MM.1S (cell line): ENCODE measurements at regions not wholly inside any gene's neighbourhood (a gene's known extent, or its start where the extent isn't known, plus 50 kb on each side); places are given as distances from the start of the nearest gene placed in this dataset.
"Not testable (repeated sequence)": the region's sequence is repeated elsewhere in the genome, so short reads cannot be mapped to it uniquely, and the experiment has no call there.

Experiments used
- DNase-seq: peaks from one replicate; pipeline ENCODE4 v3.0.0-alpha.2; 2015
- H2AFZ ChIP-seq: fragments of 300-600 bp; sonication (generic); 2 replicates; pipeline ENCODE4 v1.6.0; 2016; ENCODE audit warnings: antibody characterized with exemption, low read length
- H3F3A ChIP-seq: fragments of 300-600 bp; sonication (generic); 2 replicates; pipeline ENCODE4 v1.6.1; 2016; ENCODE audit warnings: mild to moderate bottlenecking, antibody characterized with exemption, low read length, moderate library complexity, mixed read lengths; ENCODE audit not compliant: insufficient read depth
- H3K27ac ChIP-seq: fragments of 300-600 bp; sonication (generic); 2 replicates; pipeline ENCODE4 v1.5.1; 2016; ENCODE audit warnings: mild to moderate bottlenecking, low read length
- H3K27me3 ChIP-seq: fragments of 300-600 bp; sonication (generic); replicated peaks from 2 replicates; pipeline ENCODE4 v1.6.0; 2016; ENCODE audit warnings: low read length; ENCODE audit not compliant: insufficient read depth
- H3K36me3 ChIP-seq: fragments of 300-600 bp; sonication (generic); replicated peaks from 2 replicates; pipeline ENCODE4 v1.6.1; 2016; ENCODE audit warnings: mild to moderate bottlenecking, low read length, mixed read lengths; ENCODE audit not compliant: insufficient read depth
- H3K4me1 ChIP-seq: fragments of 300-600 bp; sonication (generic); 2 replicates; pipeline ENCODE4 v1.6.1; 2016; ENCODE audit warnings: low read length, mixed read lengths
- H3K4me2 ChIP-seq: fragments of 300-600 bp; sonication (generic); 2 replicates; pipeline ENCODE4 v1.6.0; 2016; ENCODE audit warnings: low read depth, low read length
- H3K4me3 ChIP-seq: fragments of 300-600 bp; sonication (generic); 2 replicates; pipeline ENCODE4 v1.5.1; 2016; ENCODE audit warnings: low read length, mixed read lengths
- H3K79me2 ChIP-seq: fragments of 300-600 bp; sonication (generic); 2 replicates; pipeline ENCODE4 v1.6.1; 2016; ENCODE audit warnings: mixed run types, low read length, mixed read lengths
- H3K9ac ChIP-seq: fragments of 300-600 bp; sonication (generic); 2 replicates; pipeline ENCODE4 v1.6.1; 2016; ENCODE audit warnings: low read length, mixed read lengths
- H3K9me2 ChIP-seq: fragments of 300-600 bp; sonication (generic); replicated peaks from 2 replicates; pipeline ENCODE4 v1.6.1; 2016; ENCODE audit warnings: mild to moderate bottlenecking, low read length, mixed read lengths; ENCODE audit not compliant: insufficient read depth
- H3K9me3 ChIP-seq: fragments of 300-600 bp; sonication (generic); replicated peaks from 2 replicates; pipeline ENCODE4 v1.6.1; 2016; ENCODE audit warnings: mild to moderate bottlenecking, low read length, mixed read lengths; ENCODE audit not compliant: insufficient read depth
- H4K20me1 ChIP-seq: fragments of 300-600 bp; sonication (generic); 2 replicates; pipeline ENCODE4 v1.6.1; 2016; ENCODE audit warnings: mild to moderate bottlenecking, low read length, moderate library complexity, mixed read lengths; ENCODE audit not compliant: insufficient read depth
- CTCF ChIP-seq: fragments of 300-600 bp; sonication (generic); IDR thresholded peaks from 2 replicates; pipeline ENCODE4 v1.5.1; 2016; ENCODE audit warnings: antibody characterized with exemption, low read length, mixed read lengths
- EZH2 ChIP-seq: fragments of 300-600 bp; sonication (generic); optimal IDR thresholded peaks from 2 replicates; pipeline ENCODE3; 2017; ENCODE audit warnings: low read depth, mild to moderate bottlenecking, antibody characterized with exemption, low read length, mixed read lengths
- EZH2phosphoT487 ChIP-seq: fragments of 300-600 bp; sonication (generic); IDR thresholded peaks from 2 replicates; pipeline ENCODE4 v1.6.1; 2018; ENCODE audit warnings: antibody characterized with exemption, low read length

DNA sequence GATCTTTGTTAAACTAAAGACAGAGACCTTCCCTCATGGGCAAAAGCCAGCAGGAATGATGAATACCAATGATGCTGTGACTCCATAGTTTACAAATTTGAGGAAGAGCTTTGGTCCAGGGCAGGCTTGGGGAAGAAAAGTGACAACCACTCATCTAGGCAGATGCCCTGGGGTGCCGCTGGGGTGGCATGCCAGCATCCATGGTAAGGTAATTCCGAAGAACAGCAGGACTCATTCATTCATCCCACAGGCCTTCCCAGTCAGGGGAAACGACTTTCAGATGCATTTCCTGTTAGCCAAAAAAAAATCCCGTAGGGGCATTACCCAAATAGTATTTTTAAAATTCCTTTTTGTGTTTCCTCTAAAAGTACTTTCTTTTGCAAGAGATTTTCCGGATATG lies 180.7 kb upstream of the SERPINE2 start:
- Histone ChIP-seq H3K4me2 (no peak overlapping the region), H3K9ac (no peak overlapping the region), H4K20me1 (no peaks in the 10 kb centered on the region), H3K9me2 (no peaks in the 10 kb centered on the region), H3K36me3 (no peaks in the 10 kb centered on the region), H3K27ac (no peak overlapping the region), H3K4me3 (no peak overlapping the region), H3K9me3 (no peaks in the 10 kb centered on the region), H3K79me2 (no peaks in the 10 kb centered on the region), H2AFZ (no peak overlapping the region), H3K27me3 (no peaks in the 10 kb centered on the region), H3F3A (no peaks in the 10 kb centered on the region), H3K4me1 (no peaks in the 10 kb centered on the region)
- TF ChIP-seq EZH2 (no peak), EZH2phosphoT487 (no peak), CTCF (no peak)
- DNase-seq: no peak

DNA sequence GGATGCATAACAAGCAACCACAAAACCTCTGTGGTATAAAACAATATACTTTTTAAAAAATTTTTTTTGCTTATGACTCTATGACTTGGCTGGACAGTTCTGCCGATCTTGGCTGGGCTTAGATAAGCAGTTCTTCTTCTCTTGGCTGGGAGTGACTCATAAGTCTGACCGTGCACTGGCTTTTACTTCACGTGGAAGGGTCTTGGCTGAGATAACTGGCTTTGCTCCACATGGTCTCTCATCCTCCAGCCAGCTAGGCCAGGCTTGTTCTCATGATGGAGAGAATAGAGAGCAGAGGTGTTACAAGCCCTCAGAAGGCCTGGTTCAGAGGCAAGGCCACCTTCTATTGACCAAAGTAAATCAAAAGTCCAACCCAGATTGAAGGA lies 178.9 kb upstream of the SERPINE2 start:
- no peak overlapping the region for H3K9ac ChIP-seq

DNA sequence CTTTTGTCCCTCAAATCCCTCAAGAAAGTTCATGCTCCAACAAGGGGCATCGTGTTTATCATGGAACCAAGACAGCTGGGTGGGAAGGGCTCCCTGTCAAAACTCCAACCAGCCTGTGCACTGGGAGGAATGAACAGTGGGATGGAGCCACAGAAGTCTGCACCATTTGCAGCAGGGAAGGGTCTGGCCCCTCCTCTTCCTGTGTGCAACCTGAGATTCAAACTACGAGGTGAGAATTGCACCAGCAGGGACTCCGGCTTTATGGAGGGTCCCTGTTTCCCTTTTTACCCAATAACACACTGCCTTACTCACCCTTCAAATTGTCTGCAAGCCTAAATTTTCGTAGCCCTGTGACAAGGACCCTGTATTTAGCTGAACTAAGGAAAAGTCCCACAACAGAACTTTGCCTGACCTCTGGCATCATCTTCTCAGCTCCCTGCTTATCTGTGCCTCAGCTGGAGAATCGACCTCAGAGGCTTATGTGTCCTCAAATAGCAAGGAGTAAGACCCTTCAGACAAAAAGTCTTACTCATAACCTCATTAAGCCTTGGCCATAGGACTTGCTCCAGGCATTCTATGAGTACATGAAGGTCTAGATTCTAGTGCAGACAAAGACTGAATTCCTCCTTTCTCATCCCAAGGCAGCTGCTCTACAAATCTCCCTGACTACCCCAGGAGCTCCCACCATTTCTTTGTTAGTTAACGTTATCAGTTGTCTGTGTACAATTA lies 178.3 kb upstream of the SERPINE2 start:
- Histone ChIP-seq H3K36me3 (no peaks in the 10 kb centered on the region), H3K4me1 (no peaks in the 10 kb centered on the region), H3K9me3 (no peaks in the 10 kb centered on the region), H3K9me2 (no peaks in the 10 kb centered on the region), H4K20me1 (no peaks in the 10 kb centered on the region), H3K79me2 (no peaks in the 10 kb centered on the region), H3F3A (no peaks in the 10 kb centered on the region), H3K27me3 (no peaks in the 10 kb centered on the region), H3K4me2 (no peak overlapping the region), H3K4me3 (no peak overlapping the region), H3K27ac (no peak overlapping the region), H2AFZ (no peak overlapping the region), H3K9ac (no peak overlapping the region)
- TF ChIP-seq EZH2: no peak
- TF ChIP-seq EZH2phosphoT487: no peak
- TF ChIP-seq CTCF: no peak
- DNase-seq: no peak

More for the DNA sequence above, 178.9 kb upstream of the SERPINE2 start:
- Histone ChIP-seq H2AFZ (no peak overlapping the region), H3K36me3 (no peaks in the 10 kb centered on the region), H4K20me1 (no peaks in the 10 kb centered on the region), H3K79me2 (no peaks in the 10 kb centered on the region), H3K9me2 (no peaks in the 10 kb centered on the region), H3F3A (no peaks in the 10 kb centered on the region), H3K4me3 (no peak overlapping the region), H3K27ac (no peak overlapping the region), H3K27me3 (no peaks in the 10 kb centered on the region), H3K9me3 (no peaks in the 10 kb centered on the region), H3K4me2 (no peak overlapping the region), H3K4me1 (no peaks in the 10 kb centered on the region)
- no peak for TF ChIP-seq EZH2
- TF ChIP-seq EZH2phosphoT487: no peak
- no peak for TF ChIP-seq CTCF
- no peak for DNase-seq

DNA sequence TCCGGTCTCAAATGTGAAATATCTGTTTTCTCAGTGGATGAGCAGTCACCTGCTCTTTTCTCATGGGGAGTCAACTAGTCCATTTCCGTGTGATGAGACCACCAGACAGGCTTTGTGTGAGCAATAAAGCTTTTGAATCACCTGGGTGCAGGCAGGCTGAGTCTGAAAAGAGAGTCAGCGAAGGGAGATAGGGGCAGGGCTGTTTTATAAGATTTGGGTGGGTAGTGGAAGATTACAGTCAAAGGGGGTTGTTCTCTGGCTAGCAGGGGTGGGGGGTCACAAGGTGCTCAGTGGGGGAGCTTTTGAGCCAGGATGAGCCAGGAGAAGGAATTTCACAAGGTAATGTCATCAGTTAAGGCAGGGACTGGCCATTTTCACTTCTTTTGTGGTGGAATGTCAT lies 176.5 kb upstream of the SERPINE2 start:
- not testable (repeated sequence) for H2AFZ ChIP-seq, H3K4me2 ChIP-seq, H3K4me3 ChIP-seq, H3K9ac ChIP-seq, DNase-seq, H3K27me3 ChIP-seq, H3K27ac ChIP-seq, H3F3A ChIP-seq, H3K9me3 ChIP-seq, H3K79me2 ChIP-seq, H3K9me2 ChIP-seq, H3K4me1 ChIP-seq, H4K20me1 ChIP-seq, H3K36me3 ChIP-seq
